ENCODE measurements at regions not wholly inside any gene's neighbourhood (a gene's known extent, or its start where the extent isn't known, plus 50 kb on each side); places are given as distances from the start of the nearest gene placed in this dataset.
"Not testable (repeated sequence)": the region's sequence is repeated elsewhere in the genome, so short reads cannot be mapped to it uniquely, and the experiment has no call there.

GRCh38 chrX:41014776-41015360 is 70.4 kb upstream of the USP9X start:
- H3K36me3 ChIP-seq (ENCODE audit: control insufficient read depth in 4 of 4, insufficient read depth in 4 of 4, low read length in 4 of 4): no peaks in the 10 kb centered on the region
- no peak overlapping the region for H3K4me3 ChIP-seq
- DNase-seq (no peak), ATAC-seq (ENCODE audit: insufficient read depth, low FRiP score) (no peak)
- peaks cover 0 to 18% (median 4%) of the 10 kb centered on the region in 3 donors for H3K27me3 ChIP-seq (ENCODE audit: control insufficient read depth in 3 of 3, insufficient read depth in 3 of 3, low read length in 2 of 3)
- TF ChIP-seq CTCF (IDR thresholded peaks at IDR 0.05; ENCODE audit: control extremely low read depth, extremely low read depth): no peak
- no peak overlapping the region for H3K27ac ChIP-seq (ENCODE audit: low read depth in 1 of 2, low read length in 1 of 2)
- H3K9ac ChIP-seq (ENCODE audit: insufficient read depth in 1 of 2, low read length in 2 of 2): no peak overlapping the region
- peaks cover 0 to 1% (median 0%) of the 10 kb centered on the region in 4 donors for H3K9me3 ChIP-seq (ENCODE audit: control insufficient read depth in 4 of 4, insufficient read depth in 3 of 4, low read length in 3 of 4)
- 84 to 98% methylated on average over 5 of the region's 5 CpGs for WGBS, 2 donors
- peaks cover 0 to 12% (median 4%) of the 10 kb centered on the region in 5 donors for H3K4me1 ChIP-seq (ENCODE audit: control insufficient read depth in 5 of 5, insufficient read depth in 5 of 5, low read length in 5 of 5)

- not testable (repeated sequence) for DNase-seq; H3K27ac ChIP-seq (ENCODE audit: low read depth in 1 of 2, low read length in 1 of 2); H3K9ac ChIP-seq (ENCODE audit: insufficient read depth in 1 of 2, low read length in 2 of 2); H3K4me3 ChIP-seq; H3K4me1 ChIP-seq (ENCODE audit: control insufficient read depth in 5 of 5, insufficient read depth in 5 of 5, low read length in 5 of 5); H3K9me3 ChIP-seq (ENCODE audit: control insufficient read depth in 4 of 4, insufficient read depth in 3 of 4, low read length in 3 of 4); ATAC-seq (ENCODE audit: insufficient read depth, low FRiP score); H3K36me3 ChIP-seq (ENCODE audit: control insufficient read depth in 4 of 4, insufficient read depth in 4 of 4, low read length in 4 of 4)
- WGBS, 2 donors: 93 to 100% methylated on average over 5 to 6 of the region's 6 CpGs
- peaks cover 0 to 16% (median 6%) of the 10 kb centered on the region in 3 donors for H3K27me3 ChIP-seq (ENCODE audit: control insufficient read depth in 3 of 3, insufficient read depth in 3 of 3, low read length in 2 of 3)
These were observed 67.5 kb upstream of the USP9X start for GRCh38 chrX:41017785-41018184.

- H3K9ac ChIP-seq (ENCODE audit: insufficient read depth in 1 of 2, low read length in 2 of 2); H3K4me1 ChIP-seq (ENCODE audit: control insufficient read depth in 5 of 5, insufficient read depth in 5 of 5, low read length in 5 of 5); H3K27ac ChIP-seq (ENCODE audit: low read depth in 1 of 2, low read length in 1 of 2); H3K9me3 ChIP-seq (ENCODE audit: control insufficient read depth in 4 of 4, insufficient read depth in 3 of 4, low read length in 3 of 4); H3K36me3 ChIP-seq (ENCODE audit: control insufficient read depth in 4 of 4, insufficient read depth in 4 of 4, low read length in 4 of 4); H3K4me3 ChIP-seq; ATAC-seq (ENCODE audit: insufficient read depth, low FRiP score); DNase-seq: not testable (repeated sequence)
- WGBS, 2 donors: 62 to 83% methylated on average over 7 to 9 of the region's 9 CpGs
- peaks cover 0 to 19% (median 6%) of the 10 kb centered on the region in 3 donors for H3K27me3 ChIP-seq (ENCODE audit: control insufficient read depth in 3 of 3, insufficient read depth in 3 of 3, low read length in 2 of 3)
These were observed 66.7 kb upstream of the USP9X start for GRCh38 chrX:41018391-41019040.

GRCh38 chrX:41019041-41019392 is 66.2 kb upstream of the USP9X start:
- no peak for TF ChIP-seq CTCF (IDR thresholded peaks at IDR 0.05; ENCODE audit: control extremely low read depth, extremely low read depth)
- H3K4me3 ChIP-seq: no peak overlapping the region
- ATAC-seq (ENCODE audit: insufficient read depth, low FRiP score): no peak
- WGBS, 2 donors: 69 to 89% methylated on average over 5 of the region's 5 CpGs
- H3K27ac ChIP-seq (ENCODE audit: low read depth in 1 of 2, low read length in 1 of 2): no peak overlapping the region
- no peak overlapping the region for H3K9ac ChIP-seq (ENCODE audit: insufficient read depth in 1 of 2, low read length in 2 of 2)
- H3K9me3 ChIP-seq (ENCODE audit: control insufficient read depth in 4 of 4, insufficient read depth in 3 of 4, low read length in 3 of 4): peaks cover 0 to under 1% (median 0%) of the 10 kb centered on the region in 4 donors
- H3K4me1 ChIP-seq (ENCODE audit: control insufficient read depth in 5 of 5, insufficient read depth in 5 of 5, low read length in 5 of 5): no peaks in the 10 kb centered on the region
- no peaks in the 10 kb centered on the region for H3K36me3 ChIP-seq (ENCODE audit: control insufficient read depth in 4 of 4, insufficient read depth in 4 of 4, low read length in 4 of 4)
- no peak for DNase-seq
- peaks cover 0 to 23% (median 6%) of the 10 kb centered on the region in 3 donors for H3K27me3 ChIP-seq (ENCODE audit: control insufficient read depth in 3 of 3, insufficient read depth in 3 of 3, low read length in 2 of 3)

Measured in lung (tissue), 11 donors.